ENCODE measurements at regions not wholly inside any gene's neighbourhood (a gene's known extent, or its start where the extent isn't known, plus 50 kb on each side); places are given as distances from the start of the nearest gene placed in this dataset.

DNA sequence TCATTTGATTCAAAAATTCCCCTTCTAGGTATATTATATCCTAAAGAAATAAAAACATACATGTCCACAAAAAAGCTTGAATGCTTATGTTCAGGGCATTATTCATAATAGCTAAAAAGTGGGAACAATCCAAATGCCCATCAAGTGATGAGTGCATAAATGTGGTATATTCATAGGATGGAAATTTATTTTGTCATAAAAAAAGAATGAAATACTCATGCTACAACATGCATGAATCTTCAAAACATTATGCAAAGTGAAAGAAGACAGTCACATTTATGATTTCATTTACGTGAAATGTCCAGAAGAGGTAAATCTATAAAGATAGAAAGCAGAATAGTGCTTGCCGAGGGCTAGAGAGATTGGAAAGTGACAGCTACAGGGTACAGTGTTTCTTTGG lies 83.6 kb upstream of the SLC25A36 start:
- TF ChIP-seq, protein P1, sequence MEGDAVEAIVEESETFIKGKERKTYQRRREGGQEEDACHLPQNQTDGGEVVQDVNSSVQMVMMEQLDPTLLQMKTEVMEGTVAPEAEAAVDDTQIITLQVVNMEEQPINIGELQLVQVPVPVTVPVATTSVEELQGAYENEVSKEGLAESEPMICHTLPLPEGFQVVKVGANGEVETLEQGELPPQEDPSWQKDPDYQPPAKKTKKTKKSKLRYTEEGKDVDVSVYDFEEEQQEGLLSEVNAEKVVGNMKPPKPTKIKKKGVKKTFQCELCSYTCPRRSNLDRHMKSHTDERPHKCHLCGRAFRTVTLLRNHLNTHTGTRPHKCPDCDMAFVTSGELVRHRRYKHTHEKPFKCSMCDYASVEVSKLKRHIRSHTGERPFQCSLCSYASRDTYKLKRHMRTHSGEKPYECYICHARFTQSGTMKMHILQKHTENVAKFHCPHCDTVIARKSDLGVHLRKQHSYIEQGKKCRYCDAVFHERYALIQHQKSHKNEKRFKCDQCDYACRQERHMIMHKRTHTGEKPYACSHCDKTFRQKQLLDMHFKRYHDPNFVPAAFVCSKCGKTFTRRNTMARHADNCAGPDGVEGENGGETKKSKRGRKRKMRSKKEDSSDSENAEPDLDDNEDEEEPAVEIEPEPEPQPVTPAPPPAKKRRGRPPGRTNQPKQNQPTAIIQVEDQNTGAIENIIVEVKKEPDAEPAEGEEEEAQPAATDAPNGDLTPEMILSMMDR (IDR thresholded peaks at IDR 0.05), result no peak
- no peak for TF ChIP-seq POLR2A (IDR thresholded peaks at IDR 0.05)
- TF ChIP-seq POLR2AphosphoS5 (IDR thresholded peaks at IDR 0.05), result no peak

Data from suprapubic skin (tissue), 4 donors.